ENCODE measurements at regions not wholly inside any gene's neighbourhood (a gene's known extent, or its start where the extent isn't known, plus 50 kb on each side); places are given as distances from the start of the nearest gene placed in this dataset.

DNA sequence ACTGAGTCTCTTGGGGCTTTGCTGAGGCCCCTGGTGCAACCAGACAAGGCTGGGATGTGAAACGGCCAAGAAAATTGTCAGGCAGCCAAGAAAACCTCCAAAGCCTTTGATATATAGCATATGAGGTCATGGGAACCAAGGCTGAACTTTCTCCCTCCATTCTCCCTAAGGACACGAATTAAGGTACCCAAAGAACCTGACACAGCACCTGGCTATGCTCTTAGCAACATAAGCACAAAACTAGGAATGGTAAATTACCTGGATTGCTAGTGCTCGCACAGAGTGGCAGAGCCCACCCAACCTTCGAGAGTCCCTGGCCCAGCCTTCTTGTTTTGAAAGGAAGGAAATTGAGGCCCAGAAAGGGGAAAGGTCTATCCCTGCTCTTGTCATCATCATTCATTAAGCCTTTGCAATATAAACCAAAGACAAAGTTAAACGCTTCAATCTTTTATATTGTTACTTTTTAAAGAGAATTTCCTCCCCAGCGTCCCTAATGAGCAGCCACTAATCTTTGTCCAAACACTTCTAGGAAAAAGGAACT, 220.0 kb upstream of the NR4A3 start:
- POLR2A ChIA-PET: no interaction called here
- CTCF ChIA-PET: no interaction called here
- DNase-seq (ENCODE audit: extremely low spot score): no peak
- TF ChIP-seq, protein P1, sequence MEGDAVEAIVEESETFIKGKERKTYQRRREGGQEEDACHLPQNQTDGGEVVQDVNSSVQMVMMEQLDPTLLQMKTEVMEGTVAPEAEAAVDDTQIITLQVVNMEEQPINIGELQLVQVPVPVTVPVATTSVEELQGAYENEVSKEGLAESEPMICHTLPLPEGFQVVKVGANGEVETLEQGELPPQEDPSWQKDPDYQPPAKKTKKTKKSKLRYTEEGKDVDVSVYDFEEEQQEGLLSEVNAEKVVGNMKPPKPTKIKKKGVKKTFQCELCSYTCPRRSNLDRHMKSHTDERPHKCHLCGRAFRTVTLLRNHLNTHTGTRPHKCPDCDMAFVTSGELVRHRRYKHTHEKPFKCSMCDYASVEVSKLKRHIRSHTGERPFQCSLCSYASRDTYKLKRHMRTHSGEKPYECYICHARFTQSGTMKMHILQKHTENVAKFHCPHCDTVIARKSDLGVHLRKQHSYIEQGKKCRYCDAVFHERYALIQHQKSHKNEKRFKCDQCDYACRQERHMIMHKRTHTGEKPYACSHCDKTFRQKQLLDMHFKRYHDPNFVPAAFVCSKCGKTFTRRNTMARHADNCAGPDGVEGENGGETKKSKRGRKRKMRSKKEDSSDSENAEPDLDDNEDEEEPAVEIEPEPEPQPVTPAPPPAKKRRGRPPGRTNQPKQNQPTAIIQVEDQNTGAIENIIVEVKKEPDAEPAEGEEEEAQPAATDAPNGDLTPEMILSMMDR (IDR thresholded peaks at IDR 0.05; ENCODE audit: control extremely low read depth, extremely low read depth, low read depth, missing control alignments): no peak

DNA sequence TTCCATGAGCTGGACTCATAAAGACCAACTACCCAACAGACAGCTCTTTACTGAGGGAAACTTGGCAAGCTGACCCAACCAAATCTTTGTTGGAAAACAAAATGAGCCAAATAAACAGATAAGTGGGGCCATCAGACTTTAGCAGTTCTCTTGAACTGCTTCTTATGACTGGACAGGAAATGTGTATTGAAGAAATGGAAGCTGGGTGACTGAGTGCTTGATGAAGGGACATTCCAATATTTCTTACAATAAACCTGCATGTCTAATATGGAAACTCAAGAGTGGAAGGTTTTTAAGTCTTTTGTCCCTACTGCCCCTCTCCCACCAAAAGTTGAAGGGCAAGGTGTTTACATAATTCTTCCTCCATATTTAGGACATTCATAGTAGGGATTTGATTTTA, 218.8 kb upstream of the NR4A3 start:
- TF ChIP-seq, protein P1 (IDR thresholded peaks at IDR 0.05; ENCODE audit: control extremely low read depth, extremely low read depth, low read depth, missing control alignments): no peak
- DNase-seq (ENCODE audit: extremely low spot score): no peak
- ChIA-PET POLR2A (no interaction called here), CTCF (interaction anchor here (1.2 to 3.1 kb wide), 2 partner anchors 9 to 25 kb away, joined by 3 to 12 read pairs; no protein-coding TSS in a partner anchor)

DNA sequence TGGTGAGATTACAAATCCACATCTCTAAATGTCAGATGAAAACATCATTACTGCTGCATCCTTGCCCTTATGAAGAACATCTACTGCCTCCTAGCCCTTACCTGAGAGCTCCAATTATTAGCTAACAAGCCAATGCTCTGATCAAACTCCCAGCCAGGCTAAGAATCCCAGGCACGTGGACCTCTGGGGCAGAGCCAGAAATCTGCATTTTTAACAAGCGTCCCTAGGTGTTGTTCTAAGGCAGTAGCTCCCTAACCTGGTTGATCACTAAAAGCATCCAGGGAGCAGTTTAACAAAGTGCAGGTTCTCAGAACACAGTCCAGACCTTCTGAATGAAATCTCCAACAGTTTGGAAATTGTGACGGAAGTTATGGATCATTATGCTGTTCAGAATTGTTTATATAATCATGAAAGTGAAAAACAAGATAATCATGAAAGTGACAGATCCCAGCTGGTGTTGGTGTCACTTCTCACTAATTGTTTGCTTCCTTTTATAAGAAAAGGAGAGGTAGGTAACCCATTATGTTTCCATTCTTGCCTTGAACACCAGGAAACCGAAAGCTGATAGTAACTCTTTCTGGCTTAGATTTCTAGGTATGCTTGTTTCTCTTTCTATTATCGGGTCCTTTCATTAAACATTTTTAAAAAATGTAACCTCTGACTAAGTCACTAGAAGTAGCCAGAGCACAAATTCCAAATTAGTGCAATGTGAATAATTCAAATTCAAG, 216.5 kb upstream of the NR4A3 start:
- CTCF ChIA-PET: interaction anchor here (0.8 to 3.1 kb wide), 3 partner anchors 10 to 19 kb away, joined by 3 to 12 read pairs (median 3); no protein-coding TSS in a partner anchor
- POLR2A ChIA-PET: no interaction called here
- TF ChIP-seq, protein P1 (IDR thresholded peaks at IDR 0.05; ENCODE audit: control extremely low read depth, extremely low read depth, low read depth, missing control alignments): no peak
- no peak for DNase-seq (ENCODE audit: extremely low spot score)

DNA sequence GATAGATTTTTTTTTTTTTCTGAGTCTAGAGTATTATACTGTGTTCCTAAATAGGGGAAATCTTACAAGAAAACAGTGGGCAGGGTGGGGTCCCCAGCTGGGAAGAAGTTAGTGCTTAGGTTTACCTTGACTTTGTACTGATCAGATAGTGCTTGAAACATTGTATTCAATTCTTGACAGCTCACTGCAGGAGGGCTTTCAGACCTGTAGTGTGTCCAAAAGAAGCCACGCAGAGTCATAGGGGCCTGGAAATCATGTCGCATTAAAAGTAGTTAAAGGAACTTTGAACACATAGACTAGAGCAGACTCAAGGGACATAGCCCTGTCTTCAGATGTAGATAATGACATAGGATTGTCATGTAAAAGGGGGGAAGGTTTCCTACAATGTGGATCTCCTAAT, 215.4 kb upstream of the NR4A3 start:
- no peak for DNase-seq (ENCODE audit: extremely low spot score)
- TF ChIP-seq, protein P1 (IDR thresholded peaks at IDR 0.05; ENCODE audit: control extremely low read depth, extremely low read depth, low read depth, missing control alignments): no peak
- CTCF ChIA-PET: interaction anchor here (0.9 to 1.3 kb wide), 3 partner anchors 10 to 83 kb away, joined by 3 read pairs; no protein-coding TSS in a partner anchor
- POLR2A ChIA-PET: no interaction called here

DNA sequence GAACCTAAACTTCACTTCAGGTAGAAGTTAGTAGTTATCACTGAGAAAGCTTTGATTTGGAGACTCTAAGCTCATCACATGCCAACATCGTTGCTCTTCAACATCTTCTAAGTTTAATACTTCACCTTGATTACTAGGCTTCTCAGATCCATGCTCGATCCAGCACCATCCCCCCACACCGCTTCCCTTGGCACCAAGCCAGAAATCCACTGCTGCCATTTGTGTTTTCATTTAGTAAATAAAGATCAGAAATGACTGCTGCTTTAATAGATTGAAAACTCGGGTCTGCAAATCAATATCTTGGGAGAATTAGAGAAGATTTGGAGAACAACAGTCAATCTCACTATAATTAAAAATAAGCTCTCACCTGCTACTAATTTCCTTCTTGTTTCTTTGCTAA, 214.7 kb upstream of the NR4A3 start:
- ChIA-PET CTCF (interaction anchor here (0.9 to 1.3 kb wide), 4 partner anchors 9 to 83 kb away, joined by 3 read pairs; no protein-coding TSS in a partner anchor), POLR2A (interaction anchor here (0.6 kb wide), 1 partner anchor 12 kb away, joined by 3 read pairs; no protein-coding TSS in a partner anchor)
- DNase-seq (ENCODE audit: extremely low spot score): no peak
- TF ChIP-seq, protein P1 (IDR thresholded peaks at IDR 0.05; ENCODE audit: control extremely low read depth, extremely low read depth, low read depth, missing control alignments): no peak

DNA sequence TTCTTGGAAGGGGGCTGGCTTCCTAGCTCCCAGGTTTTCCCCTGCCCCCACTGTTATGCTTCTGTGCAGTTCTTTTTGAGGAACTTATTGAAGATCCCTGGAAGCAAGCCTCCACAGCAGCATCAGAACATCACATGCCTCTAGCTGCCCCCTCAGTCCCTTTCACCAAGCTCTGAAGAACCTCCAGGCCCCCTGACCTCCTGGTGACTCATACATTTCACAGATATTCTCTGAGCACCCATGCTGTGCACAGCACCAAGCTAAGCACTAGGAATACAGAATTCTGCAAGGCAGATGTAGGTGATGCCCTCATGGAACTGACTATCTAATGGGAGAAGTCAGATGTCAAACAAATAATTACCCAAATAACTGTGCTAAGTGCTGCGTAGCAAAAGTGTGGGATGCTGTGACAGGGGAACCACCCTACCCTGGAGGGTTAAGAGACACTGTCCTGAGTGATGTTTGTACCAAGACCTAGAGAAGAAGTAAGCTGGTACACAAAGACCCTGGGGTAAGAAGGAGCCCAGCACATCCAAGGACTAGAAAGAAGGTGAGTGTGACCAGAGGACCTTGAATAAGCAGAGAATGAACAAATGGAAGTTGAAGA, 213.7 kb upstream of the NR4A3 start:
- TF ChIP-seq, protein P1 (IDR thresholded peaks at IDR 0.05; ENCODE audit: control extremely low read depth, extremely low read depth, low read depth, missing control alignments): no peak
- no peak for DNase-seq (ENCODE audit: extremely low spot score)
- POLR2A ChIA-PET: no interaction called here
- CTCF ChIA-PET: interaction anchor here (1.3 kb wide), 2 partner anchors 10 to 34 kb away, joined by 3 read pairs; no protein-coding TSS in a partner anchor
